ENCODE measurements at regions not wholly inside any gene's neighbourhood (a gene's known extent, or its start where the extent isn't known, plus 50 kb on each side); places are given as distances from the start of the nearest gene placed in this dataset.

GRCh38 chr13:86795858-86796257 is 875.3 kb upstream of the SLITRK5 start:
- H3K4me3 ChIP-seq (ENCODE audit: control insufficient read depth, low read depth, low read length): no peak overlapping the region
- TF ChIP-seq CTCF (IDR thresholded peaks at IDR 0.05; ENCODE audit: control insufficient read depth, insufficient read depth, low read depth, low read length, missing control alignments): no peak
- DNase-seq (ENCODE audit: low read depth): no peak

- no peak for TF ChIP-seq CTCF (IDR thresholded peaks at IDR 0.05; ENCODE audit: control insufficient read depth, insufficient read depth, low read depth, low read length, missing control alignments)
- no peak for DNase-seq (ENCODE audit: low read depth)
- H3K4me3 ChIP-seq (ENCODE audit: control insufficient read depth, low read depth, low read length): no peak overlapping the region
Measured at GRCh38 chr13:86810361-86810760, 860.8 kb upstream of the SLITRK5 start.

GRCh38 chr13:86813198-86813597 is 858.0 kb upstream of the SLITRK5 start:
- no peak for DNase-seq (ENCODE audit: low read depth)

GRCh38 chr13:86825410-86825809 is 845.8 kb upstream of the SLITRK5 start:
- no peak for DNase-seq (ENCODE audit: low read depth)
- no peak overlapping the region for H3K4me3 ChIP-seq (ENCODE audit: control insufficient read depth, low read depth, low read length)
- TF ChIP-seq CTCF (IDR thresholded peaks at IDR 0.05; ENCODE audit: control insufficient read depth, insufficient read depth, low read depth, low read length, missing control alignments): no peak

More at GRCh38 chr13:86813198-86813597, 858.0 kb upstream of the SLITRK5 start:
- TF ChIP-seq CTCF (IDR thresholded peaks at IDR 0.05; ENCODE audit: control insufficient read depth, insufficient read depth, low read depth, low read length, missing control alignments): no peak
- H3K4me3 ChIP-seq (ENCODE audit: control insufficient read depth, low read depth, low read length): no peak overlapping the region

GRCh38 chr13:86826232-86826631 is 844.9 kb upstream of the SLITRK5 start:
- no peak overlapping the region for H3K4me3 ChIP-seq (ENCODE audit: control insufficient read depth, low read depth, low read length)
- no peak for TF ChIP-seq CTCF (IDR thresholded peaks at IDR 0.05; ENCODE audit: control insufficient read depth, insufficient read depth, low read depth, low read length, missing control alignments)
- DNase-seq (ENCODE audit: low read depth): no peak

- no peak overlapping the region for H3K4me3 ChIP-seq (ENCODE audit: control insufficient read depth, low read depth, low read length)
- no peak for DNase-seq (ENCODE audit: low read depth)
- no peak for TF ChIP-seq CTCF (IDR thresholded peaks at IDR 0.05; ENCODE audit: control insufficient read depth, insufficient read depth, low read depth, low read length, missing control alignments)
Measured at GRCh38 chr13:86830046-86830445, 841.1 kb upstream of the SLITRK5 start.

GRCh38 chr13:86831084-86831483 is 840.1 kb upstream of the SLITRK5 start:
- H3K4me3 ChIP-seq (ENCODE audit: control insufficient read depth, low read depth, low read length): no peak overlapping the region
- no peak for TF ChIP-seq CTCF (IDR thresholded peaks at IDR 0.05; ENCODE audit: control insufficient read depth, insufficient read depth, low read depth, low read length, missing control alignments)
- no peak for DNase-seq (ENCODE audit: low read depth)

All from AG09309 (cell line).